Gastroesophageal sphincter (tissue), 3 donors: ENCODE measurements at regions not wholly inside any gene's neighbourhood (a gene's known extent, or its start where the extent isn't known, plus 50 kb on each side); places are given as distances from the start of the nearest gene placed in this dataset.

Experiments
- CTCF ChIP-seq, 4 experiments: fragments of 200-600 bp in 2 of 4; fragments of 450-650 bp in 2 of 4; sonication (generic) in 1 of 4; IDR thresholded peaks; one replicate each; pipeline ENCODE4 v1.5.1; 2017 to 2019; ENCODE audit warnings: antibody characterized with exemption in 4 of 4, mild to moderate bottlenecking in 2 of 4, moderate library complexity in 2 of 4
- EP300 ChIP-seq: sonication (generic); formaldehyde crosslinking; IDR thresholded peaks from one replicate; pipeline ENCODE4 v1.6.1; 2017; ENCODE audit warnings: antibody characterized with exemption, mild to moderate bottlenecking
- POLR2A ChIP-seq, 2 donors: fragments of 450-650 bp; IDR thresholded peaks; one replicate each; pipeline ENCODE4 v1.6.1; 2017; ENCODE audit warnings: antibody characterized with exemption in 2 of 2, mild to moderate bottlenecking in 2 of 2, moderate library complexity in 1 of 2
- POLR2AphosphoS5 ChIP-seq: sonication (generic); formaldehyde crosslinking; IDR thresholded peaks from one replicate; pipeline ENCODE4 v1.6.1; 2017; ENCODE audit warnings: antibody characterized with exemption

- TF ChIP-seq CTCF (IDR thresholded peaks at IDR 0.05) (no peak), POLR2A (IDR thresholded peaks at IDR 0.05) (no peak), POLR2AphosphoS5 (no peak), EP300 (no peak)
Observed at GRCh38 chr21:41593760-41594138, 85.8 kb upstream of the TMPRSS2 start.
